HuH-7.5 (cell line): ENCODE measurements at regions not wholly inside any gene's neighbourhood (a gene's known extent, or its start where the extent isn't known, plus 50 kb on each side); places are given as distances from the start of the nearest gene placed in this dataset.

Experiments
- DNase-seq: peaks from one replicate; pipeline ENCODE4 v3.0.0; 2011; ENCODE audit warnings: low spot score

DNA sequence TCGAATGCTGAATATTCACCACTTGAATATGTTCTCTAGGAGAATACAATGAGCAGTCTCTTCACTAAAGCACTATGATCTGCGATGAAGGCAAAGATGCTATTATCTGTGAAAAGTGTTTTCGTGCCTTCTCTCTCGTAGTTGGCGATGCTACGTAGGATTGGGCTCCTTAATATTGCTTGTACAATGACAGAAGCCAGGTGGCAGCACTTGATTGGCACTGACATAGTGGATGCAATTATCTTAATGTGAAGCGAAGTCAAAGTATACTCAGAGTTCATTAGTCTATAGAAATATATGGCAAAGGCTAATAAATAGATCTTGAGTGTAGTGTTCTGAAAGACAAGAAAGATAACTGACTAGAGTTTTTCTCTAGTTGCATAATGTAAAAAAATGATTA lies 1135.7 kb upstream of the AGA start:
- no peak for DNase-seq

DNA sequence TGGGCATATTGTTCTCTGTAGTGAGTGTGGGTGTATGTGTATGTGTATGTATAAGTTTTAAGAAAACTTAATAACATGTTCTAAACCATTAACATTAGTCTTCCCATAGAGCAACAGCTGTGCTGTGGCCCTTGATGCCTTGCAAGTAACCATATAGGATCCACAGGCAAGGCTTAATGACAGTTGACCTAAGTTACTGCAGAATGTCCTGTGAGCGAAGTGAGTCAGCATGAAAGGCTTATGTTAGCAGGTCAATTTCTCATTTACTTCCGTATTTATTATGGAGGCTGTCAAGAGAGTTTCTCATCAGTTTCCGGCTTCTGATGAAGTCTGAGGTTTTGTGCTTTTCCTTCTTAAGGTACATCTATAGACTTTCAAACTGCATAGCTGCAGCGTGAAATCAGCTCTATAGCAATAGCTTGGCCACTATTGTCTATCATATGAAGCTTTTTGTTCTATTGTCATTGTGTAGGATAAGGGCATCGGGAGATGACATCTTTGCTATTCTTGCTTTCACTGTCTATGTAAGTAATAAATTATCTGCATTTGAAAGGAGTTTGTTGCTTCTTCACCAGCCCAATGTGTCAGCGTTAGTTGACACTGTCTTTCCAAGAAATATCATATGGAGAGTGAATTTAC lies 1153.4 kb upstream of the AGA start:
- DNase-seq = no peak

DNA sequence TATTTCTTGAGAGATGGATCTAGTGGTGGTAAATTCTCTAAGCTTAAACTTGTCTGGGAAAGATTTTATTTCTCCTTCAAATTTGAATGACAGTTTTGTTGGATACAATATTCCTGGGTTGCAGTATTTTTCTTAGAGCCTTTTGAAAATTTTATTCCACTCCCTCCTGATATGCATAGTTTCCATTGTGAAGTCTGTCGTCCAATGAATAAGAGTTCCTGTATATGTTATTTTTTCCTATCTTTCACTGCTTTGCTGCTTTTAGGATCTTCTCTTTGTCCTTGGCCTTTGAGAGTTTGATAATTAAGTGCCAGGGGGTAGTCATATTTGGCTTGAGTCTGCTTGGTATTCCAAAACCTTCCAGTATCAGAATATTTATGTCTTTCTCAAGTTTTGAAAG lies 1156.4 kb upstream of the AGA start:
- no peak for DNase-seq

DNA sequence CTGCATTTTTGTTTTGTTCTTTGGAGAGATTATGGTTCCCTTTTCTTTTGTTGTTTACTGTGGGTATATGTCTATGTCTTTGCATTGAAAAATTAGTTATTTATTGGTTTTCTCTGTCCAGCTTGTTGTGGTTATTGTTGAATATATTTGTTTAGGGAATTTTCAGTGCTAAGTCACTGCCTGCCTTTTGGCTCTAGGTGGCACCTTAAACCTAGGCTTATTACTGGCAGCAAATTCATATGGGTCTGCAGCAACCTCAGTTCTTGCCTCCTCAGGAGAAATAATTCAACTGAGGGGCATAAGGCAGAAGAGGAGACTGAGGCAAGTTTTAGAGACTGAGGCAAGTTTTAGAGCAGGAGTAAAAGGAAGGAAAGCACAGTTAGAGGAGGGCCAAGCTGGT lies 1157.3 kb upstream of the AGA start:
- DNase-seq = no peak

DNA sequence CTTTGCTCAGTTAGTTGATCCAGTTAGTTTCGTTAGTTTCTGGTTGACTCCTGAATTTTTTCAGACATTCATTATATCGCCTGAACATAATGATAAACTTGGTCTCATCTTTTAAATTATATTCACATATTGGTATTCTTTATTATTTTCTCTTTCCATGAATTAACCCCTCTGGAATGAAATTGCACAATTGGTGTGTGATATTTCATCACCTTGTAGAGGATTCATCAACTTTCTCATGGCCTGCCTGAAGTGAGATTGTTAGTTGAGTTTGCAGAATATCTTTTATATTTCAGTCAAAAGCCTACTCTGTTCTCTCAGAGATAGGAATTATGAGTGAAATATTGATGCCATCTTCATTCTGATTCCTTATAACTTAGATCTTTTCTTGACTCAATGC lies 1160.6 kb upstream of the AGA start:
- no peak for DNase-seq

DNA sequence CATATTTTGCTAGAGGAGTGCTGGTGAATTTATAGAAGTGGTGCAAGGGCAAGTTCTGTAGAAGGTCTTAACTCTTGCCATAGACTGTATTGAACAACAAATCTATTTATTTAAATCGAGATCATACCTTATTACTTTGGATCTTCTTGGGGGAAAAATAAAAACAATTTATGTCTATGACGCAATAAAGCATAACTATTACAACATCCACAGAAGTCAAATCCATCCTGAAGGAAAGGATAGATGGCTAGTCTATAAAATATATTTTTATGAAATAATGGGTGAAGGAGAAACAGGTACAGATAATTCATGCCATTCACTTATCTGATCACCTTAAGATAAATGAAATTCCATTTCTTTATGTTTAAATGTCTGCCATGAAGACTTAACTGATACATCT lies 1168.8 kb upstream of the AGA start:
- no peak for DNase-seq

DNA sequence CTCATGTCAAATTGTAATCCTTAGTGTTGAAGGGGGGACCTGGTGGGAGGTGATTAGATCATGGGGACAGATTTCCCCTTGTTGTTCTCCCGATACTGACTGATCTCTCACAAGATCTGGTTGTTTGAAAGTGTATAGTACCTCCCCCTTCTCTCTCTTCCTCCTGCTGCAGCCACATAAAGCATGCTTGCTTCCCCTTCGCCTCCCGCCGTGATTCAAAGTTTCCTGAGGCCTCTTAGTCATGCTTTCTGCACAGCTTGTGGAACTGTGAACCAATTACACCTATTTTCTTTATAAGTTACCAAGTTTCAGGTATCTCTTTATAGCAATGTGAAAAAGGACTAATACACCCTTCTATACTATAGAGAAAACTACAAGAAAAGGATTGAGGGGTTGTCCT lies 1170.5 kb upstream of the AGA start:
- no peak for DNase-seq

DNA sequence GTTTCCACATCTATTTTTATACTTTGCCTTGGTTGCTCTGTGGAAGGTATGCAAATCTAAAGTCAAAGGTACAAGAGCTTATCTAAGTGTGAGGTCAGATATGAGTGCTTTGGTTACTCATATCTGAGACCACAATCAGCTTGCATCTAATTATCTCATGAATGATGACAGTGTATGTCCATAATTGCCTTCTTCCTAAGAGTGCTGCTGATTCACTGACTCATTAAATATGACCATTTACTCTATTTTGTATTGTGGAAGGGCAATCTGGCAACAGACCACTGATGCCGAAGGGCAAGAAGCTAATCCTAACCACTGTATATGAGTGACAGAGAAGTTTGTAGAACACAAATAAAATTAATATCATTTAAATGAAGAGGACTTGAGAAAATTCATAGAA lies 1190.2 kb upstream of the AGA start:
- no peak for DNase-seq

DNA sequence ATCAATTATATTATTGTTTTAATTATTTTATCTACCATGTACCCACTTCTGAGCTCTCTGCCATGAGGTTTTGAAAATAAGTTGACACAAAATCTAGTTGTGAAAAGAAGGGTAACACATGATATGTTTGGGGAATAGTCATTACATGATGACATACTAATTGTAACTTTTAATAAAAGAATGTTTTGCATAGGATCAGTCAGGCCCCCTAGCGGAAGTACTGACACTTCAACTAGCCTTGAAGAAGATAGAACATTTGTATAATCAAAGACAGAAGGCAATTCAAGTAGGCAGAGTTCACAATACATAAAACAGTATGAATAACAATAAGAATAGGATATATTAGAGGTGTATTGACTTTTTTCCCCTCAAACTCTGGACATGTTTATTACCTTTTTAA lies 1191.0 kb upstream of the AGA start:
- no peak for DNase-seq

DNA sequence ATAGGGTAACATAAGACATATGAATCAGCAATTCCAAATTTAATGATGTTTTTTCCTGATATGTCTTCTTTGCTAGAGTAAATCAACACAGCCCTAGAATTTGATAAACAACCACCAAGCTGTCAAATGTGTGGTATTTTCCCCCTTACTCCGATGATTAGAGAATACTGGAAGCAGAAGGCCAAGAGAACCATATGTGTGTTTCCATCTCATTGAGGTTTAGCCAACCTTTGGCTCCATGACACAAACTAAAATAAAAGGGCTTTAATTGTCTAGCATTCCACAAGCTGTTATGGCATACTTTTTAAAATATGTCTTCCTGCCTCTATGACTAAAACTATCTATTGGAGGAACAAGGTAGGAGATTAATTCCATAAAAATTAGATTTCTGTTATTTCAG lies 1222.4 kb upstream of the AGA start:
- no peak for DNase-seq

DNA sequence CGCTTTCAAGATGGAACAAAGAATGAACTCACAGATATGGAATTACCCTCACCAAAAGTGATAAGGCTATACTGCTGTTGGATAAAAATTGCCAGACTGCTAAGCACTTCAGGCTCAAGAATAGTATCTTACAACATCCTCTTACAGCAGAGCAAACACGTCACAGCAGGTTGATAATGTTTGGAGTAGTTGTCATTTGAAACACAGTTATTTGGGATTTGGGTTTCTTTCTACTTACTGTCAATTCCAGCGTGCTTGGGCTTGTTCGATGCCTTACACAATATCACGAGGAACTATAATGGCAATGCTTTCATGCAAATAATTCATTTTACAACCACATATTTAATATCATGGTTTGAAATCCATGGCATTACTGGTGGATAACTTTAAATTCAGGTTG lies 1223.7 kb upstream of the AGA start:
- no peak for DNase-seq

DNA sequence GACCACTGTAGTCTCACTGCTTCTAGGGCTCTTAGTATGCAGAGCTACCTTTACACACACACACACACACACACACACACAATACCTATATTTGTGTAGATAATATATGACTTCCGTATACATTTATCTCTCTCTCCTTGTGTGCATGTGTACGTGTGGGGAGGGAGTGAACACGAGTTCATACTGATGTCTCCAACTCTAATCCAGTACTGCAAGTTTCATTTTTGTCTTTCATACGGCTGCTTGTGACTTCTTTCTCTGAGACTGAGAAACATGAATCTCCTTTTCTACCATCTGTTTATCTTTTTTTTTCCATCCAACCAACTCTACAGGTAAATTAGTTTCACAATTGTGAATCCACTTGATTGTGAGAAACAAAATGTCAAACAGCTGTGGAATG lies 1229.5 kb upstream of the AGA start:
- no peak for DNase-seq

DNA sequence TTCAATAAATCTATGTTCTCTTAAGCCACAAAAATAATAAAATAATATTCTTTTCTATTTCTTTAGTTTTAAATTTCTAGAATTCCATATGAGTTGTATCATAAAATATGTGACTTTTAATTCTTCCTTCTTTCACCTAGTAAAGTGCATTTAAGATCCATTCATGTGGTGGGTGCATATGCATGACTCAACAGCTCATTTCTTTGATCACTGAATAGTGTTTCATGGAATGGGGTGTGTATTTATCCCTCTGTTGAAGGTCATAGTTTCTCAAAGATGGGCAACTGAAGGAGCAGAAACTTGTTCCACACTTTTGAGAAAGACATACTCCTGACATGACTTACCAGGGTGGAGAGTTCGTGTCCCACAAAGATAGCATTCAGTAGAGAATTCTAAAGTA lies 1230.3 kb upstream of the AGA start:
- DNase-seq = no peak

DNA sequence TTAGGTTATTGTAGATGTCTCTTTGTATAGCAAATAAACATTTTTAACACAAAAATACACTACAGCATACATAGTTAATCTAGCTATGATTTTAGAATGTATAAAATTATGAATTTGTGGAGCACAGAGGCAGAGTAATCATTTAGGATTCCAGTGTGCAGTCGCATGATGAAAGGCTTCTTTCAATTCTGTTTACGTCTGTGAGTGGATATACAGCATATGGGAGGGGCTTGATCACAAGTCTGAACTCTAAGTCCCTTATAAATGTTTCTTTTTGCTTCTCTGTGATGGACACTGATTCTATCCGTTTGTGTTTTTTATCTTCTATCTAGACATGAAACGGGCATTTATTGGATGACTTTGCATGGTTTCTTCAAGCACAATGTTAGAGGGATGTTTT lies 1239.6 kb upstream of the AGA start:
- no peak for DNase-seq

DNA sequence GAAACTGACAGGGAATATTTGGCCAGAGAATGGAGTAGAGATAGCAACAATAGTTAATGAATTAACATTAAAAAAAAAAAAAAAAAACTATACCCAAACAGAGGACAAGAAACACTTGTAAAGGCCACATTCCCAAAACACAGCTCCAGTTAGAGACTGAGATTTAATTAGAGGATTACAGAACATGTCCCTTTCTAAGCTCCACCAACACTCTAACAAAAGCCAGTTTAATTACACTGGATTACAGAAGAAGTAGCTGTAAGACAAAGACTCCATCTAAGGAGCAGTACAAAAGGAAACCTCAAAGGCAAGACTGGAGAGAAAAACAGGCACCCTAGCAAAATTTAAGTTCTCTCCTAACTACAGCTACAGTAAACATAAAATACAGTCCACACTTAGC lies 1247.7 kb upstream of the AGA start:
- no peak for DNase-seq

DNA sequence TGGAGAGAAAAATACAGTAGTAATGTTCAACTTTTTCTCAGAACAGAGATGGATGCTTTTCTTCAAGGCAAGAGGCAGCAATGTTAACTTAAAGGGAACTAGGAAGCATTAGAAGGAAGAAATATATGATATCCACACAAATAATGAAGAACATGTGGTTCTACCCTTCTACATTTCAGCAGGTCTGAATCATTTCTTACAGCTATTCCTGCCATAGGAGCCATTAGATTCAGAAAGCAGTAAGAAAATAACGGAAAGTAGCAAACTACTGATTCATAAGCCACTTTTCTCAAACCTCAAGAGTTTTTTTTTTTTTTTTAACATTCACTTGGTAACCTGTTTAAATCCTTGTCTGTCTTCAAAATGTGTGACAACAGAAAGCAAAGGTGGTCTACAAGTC lies 1251.6 kb upstream of the AGA start:
- no peak for DNase-seq

DNA sequence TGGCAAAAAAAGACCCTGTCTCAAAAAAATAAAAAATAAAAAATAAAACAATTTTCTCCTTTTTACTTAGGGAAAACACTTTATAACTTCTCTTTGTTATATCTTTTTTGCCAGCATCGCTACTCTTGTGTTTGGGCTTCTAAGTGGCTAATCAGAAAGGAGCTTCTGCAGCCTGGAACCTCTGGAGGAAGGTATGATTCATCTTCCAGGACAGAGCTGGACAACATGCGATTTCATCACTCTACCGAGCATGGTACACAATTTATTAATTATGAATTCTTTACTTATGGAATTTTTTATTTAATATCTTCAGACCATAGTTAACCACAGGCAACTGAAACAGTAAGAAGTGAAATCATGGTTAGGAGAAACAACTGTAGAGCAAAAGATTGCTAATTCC lies 1254.3 kb upstream of the AGA start:
- DNase-seq = no peak

DNA sequence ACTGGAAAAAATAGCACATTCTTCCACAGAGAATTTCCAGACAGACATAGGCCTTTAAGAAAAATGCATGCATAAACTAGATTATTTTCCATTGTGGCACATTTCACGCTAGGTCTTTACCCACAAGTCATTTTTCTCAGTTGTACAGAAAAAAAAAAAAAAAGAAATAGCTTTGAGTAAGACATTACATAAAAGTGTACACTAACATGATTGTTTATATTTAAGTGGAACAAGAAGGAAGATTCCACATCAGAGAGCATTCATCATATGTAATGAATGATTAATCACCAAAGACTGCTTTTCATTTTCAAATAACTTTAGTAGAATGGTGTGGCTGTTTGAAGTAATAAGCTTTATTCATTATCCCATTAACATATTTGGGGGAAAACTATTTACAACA lies 1270.2 kb upstream of the AGA start:
- no peak for DNase-seq

DNA sequence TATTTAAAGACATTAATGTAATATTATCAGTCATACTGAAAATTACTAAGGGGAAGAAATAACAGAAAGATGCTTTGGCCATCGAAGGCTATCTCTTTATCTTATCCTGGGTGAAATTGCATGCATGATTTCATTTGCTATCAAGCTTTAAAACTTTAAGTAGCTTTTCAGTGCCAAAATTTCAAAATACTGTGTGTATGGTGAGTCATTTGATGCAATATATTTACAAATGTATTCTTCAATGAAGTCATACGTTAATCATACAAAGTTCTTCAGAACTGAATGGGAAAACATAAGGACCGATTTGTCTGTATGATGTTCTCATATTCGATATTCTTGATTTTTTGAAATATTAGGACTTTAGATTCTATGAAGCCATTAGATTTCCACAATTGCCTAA lies 1295.8 kb upstream of the AGA start:
- DNase-seq = no peak

DNA sequence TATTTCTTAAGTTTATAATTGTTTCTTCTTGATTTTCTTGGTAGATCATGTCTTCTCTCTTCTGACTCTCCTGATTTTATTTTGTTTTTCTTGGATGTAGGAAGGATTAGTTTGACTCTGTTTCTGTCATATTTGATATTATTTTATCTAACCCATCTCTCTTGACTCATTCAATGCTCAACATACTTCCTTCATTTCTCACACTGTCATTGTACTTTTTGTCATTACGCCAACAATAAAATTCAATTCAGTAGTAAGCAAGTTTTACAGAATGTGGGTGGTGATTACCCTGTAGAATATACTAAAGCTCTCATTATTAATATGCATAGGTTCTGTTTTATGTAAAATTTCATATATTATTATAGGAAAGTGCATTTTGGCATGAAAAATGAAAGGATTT lies 1303.0 kb upstream of the AGA start:
- DNase-seq = no peak

DNA sequence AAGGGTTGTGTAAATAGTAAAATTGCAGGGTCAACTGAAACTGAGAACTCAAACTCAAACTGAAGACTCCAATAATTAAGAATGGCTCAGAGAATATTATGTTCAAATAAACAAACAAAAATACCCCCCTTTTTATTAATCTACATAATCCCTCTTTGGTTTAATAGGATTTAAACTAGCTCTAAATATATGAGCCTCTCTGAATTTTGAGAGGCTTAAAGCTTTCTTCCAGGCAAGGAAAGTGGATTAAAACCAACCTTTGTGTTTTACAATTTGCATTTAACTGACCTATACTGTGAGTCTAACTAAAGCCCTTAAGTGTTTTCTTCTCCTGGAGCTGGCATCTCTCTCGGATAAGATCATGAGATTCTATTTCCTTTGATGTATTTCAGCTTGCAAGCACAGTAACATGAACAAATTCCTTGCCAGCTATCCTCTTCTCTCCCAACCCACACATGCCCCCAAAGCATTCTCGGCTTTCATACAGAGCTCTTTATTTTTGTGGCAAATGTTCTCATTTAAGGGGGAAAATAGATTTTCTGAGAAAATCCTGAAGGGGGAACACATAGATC lies 1310.8 kb upstream of the AGA start:
- no peak for DNase-seq

DNA sequence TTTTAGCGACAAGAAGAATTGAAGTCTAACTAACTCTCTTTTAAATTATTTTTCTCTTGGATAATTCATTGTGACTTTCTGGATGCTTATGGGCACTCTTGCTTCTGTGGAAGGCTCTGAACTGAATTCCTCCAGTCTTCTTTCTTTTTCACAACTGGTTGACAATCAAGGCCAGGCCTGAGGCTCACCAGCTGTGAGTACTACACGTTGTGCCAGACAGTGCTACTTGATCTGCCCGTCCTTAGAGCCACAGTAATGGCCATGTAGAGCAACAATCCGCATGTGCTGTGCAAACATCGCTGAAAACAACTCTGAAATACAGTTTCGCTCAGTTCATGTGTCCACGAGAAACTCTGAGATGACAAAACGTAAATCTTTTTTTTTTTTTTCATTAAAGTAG lies 1336.3 kb upstream of the AGA start:
- no peak for DNase-seq

DNA sequence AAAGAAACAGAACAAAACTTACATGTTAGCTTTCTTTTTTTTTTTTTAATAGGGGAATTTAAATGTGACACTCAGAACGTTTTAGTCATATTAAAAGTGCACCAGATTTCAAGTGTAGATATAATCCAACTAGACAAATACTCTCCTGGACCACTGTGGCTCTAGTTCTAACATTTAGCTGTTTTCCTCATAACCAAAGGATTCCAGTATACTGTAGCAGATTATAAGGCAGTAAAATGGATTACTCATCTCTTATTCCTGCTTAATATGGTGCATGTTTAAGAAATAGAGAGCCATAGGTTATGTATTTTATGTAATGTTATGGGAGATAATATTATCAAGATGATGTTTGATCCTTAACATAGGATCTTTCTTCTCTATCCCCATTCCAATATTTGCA lies 1339.5 kb upstream of the AGA start:
- DNase-seq = no peak

DNA sequence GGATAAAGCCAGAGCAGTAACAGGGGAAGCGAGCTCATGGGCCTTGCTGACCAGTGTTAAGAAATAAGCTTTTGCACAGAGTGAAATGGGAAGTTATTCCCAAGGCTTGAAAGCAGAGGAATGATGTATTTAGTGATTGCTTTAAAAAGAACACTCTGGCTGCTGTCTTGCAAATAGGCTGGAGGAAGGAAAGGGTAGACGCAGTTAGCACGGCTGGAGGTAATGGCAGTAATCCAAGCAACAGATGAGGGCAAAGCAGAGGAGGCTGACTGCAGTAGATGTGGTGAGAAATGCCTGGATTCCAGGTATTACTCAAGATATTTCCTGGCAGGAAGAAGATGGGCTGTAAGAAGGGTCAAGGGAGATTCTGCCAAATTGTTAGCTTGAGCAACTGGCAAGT lies 1342.3 kb upstream of the AGA start:
- DNase-seq = no peak

DNA sequence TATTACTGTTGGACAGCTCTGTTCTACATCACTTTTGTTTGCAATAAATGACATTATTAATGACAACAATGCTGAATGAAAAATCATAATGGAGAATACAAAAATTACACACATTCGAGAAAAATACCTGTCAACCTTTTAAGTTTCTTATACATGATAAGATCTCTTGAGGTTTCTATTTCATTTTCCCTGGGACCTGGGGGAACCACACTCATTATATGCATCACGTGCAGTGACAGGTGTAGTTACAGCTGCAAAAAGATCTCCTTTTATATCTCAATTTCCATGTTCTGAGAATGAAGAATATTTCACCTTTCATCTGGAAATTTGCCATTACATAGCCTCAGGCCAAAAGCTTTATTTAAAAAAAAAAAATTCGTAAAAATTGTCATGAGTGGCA lies 1347.0 kb upstream of the AGA start:
- no peak for DNase-seq
